Vagina (tissue), 2 donors: ENCODE measurements at regions not wholly inside any gene's neighbourhood (a gene's known extent, or its start where the extent isn't known, plus 50 kb on each side); places are given as distances from the start of the nearest gene placed in this dataset.

Source experiments
- DNase-seq, 2 donors: peaks; one replicate each; pipeline ENCODE4 v3.0.0-alpha.2; 2017; ENCODE audit errors: extremely low spot score in 2 of 2
- H3K27ac ChIP-seq: fragments of 200-600 bp; sonication (generic); one replicate; pipeline ENCODE4 v1.5.1; 2019
- H3K27me3 ChIP-seq: fragments of 200-600 bp; sonication (generic); one replicate; pipeline ENCODE4 v1.5.1; 2019
- H3K36me3 ChIP-seq, 2 donors: fragments of 200-600 bp; sonication (generic); one replicate each; pipeline ENCODE4 v1.5.1; 2017 to 2019
- H3K4me1 ChIP-seq: fragments of 200-600 bp; sonication (generic); one replicate; pipeline ENCODE4 v1.5.1; 2019
- H3K4me3 ChIP-seq, 2 donors: fragments of 200-600 bp; sonication (generic); 1 replicate in 1 of 2; 2 replicates in 1 of 2; pipeline ENCODE4 v1.5.1; 2016 to 2019
- H3K9me3 ChIP-seq: fragments of 200-600 bp; sonication (generic); one replicate; pipeline ENCODE4 v1.5.1; 2019
- POLR2A ChIP-seq, 2 donors: fragments of 450-650 bp; IDR thresholded peaks; one replicate each; pipeline ENCODE4 v1.6.1; 2017; ENCODE audit warnings: antibody characterized with exemption in 2 of 2, mild to moderate bottlenecking in 2 of 2, moderate library complexity in 2 of 2
- POLR2AphosphoS5 ChIP-seq, 2 donors: sonication (generic); formaldehyde crosslinking; IDR thresholded peaks; one replicate each; pipeline ENCODE4 v1.9.0; 2017; ENCODE audit warnings: antibody characterized with exemption in 2 of 2, mild to moderate bottlenecking in 2 of 2, low read depth in 1 of 2; ENCODE audit not compliant: insufficient read depth in 1 of 2
- intact Hi-C: fragments of 100-400 bp; cut with DNase I; formaldehyde crosslinking; loops from one replicate; pipeline ENCODE4 v1.15.1; 2023
- TF ChIP-seq, protein P1 (sequence below), 3 experiments: fragments of 450-650 bp in 2 of 3; fragments of 200-600 bp in 1 of 3; sonication (generic) in 1 of 3; IDR thresholded peaks; one replicate each; pipeline ENCODE4 v1.5.1; 2017 to 2019; ENCODE audit warnings: antibody characterized with exemption in 3 of 3, mild to moderate bottlenecking in 2 of 3, moderate library complexity in 2 of 3

DNA sequence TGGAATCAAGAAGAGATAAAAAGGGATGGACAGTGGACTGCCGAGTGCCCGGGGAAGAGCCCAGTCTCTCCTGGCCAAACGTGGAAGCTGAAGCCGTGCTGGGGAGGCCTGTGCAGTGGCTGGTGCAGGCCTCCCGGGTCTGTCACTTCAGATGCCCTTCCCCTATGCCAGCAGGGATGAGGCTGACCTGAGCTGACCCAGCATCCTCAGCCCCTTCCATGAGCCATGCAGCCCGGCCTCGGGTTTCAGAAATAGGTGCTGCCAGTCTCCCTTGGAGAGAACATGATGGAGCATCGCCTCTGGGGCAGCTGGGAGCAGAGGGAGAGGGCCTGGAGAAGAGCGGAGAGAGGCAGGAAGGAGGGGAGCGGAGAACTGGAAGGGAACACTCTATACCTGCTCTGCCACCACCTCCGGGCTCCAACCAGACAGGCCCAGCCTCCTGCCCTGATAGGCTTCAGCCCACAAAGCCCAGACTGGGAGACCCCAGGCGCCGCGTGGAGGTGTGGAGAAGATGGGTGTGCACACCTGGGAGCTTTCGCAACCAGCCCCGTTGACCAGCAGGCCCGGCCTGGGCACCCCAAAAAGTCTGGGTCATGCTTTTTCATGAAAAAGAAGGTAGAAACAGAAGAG is 68.6 kb upstream of the PPP2R2D start:
- Histone ChIP-seq H3K4me3 (no peak overlapping the region), H3K36me3 (no peaks in the 10 kb centered on the region), H3K4me1 (no peaks in the 10 kb centered on the region), H3K27me3 (no peaks in the 10 kb centered on the region), H3K27ac (no peak overlapping the region), H3K9me3 (no peaks in the 10 kb centered on the region)
- TF ChIP-seq POLR2A (IDR thresholded peaks at IDR 0.05) (no peak), POLR2AphosphoS5 (IDR thresholded peaks at IDR 0.05; ENCODE audit: insufficient read depth in 1 of 2, low read depth in 1 of 2) (no peak)
- TF ChIP-seq, protein P1, sequence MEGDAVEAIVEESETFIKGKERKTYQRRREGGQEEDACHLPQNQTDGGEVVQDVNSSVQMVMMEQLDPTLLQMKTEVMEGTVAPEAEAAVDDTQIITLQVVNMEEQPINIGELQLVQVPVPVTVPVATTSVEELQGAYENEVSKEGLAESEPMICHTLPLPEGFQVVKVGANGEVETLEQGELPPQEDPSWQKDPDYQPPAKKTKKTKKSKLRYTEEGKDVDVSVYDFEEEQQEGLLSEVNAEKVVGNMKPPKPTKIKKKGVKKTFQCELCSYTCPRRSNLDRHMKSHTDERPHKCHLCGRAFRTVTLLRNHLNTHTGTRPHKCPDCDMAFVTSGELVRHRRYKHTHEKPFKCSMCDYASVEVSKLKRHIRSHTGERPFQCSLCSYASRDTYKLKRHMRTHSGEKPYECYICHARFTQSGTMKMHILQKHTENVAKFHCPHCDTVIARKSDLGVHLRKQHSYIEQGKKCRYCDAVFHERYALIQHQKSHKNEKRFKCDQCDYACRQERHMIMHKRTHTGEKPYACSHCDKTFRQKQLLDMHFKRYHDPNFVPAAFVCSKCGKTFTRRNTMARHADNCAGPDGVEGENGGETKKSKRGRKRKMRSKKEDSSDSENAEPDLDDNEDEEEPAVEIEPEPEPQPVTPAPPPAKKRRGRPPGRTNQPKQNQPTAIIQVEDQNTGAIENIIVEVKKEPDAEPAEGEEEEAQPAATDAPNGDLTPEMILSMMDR (IDR thresholded peaks at IDR 0.05): no peak
- intact Hi-C loops: no loop called here
- no peak for DNase-seq

DNA sequence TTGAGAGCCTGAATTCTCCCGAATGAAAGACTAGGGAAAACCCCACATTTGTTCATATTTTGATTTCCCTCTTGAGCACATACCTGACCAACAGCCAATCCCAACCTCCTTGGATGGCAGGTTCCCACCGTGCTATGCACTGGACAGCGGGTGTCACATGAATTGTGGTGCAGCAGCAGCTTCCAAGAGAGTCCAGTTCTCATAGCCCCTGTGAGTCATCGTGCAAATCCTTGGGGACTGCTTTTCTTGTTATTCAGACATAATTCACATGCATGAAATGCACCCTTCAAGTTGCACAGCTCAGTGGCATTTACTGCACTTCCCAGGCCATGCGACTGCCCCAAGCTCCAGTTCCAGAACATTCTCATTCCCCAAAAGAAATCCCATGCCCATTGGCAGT is 67.8 kb upstream of the PPP2R2D start:
- no peaks in the 10 kb centered on the region for H3K9me3 ChIP-seq
- H3K27me3 ChIP-seq: no peaks in the 10 kb centered on the region
- H3K4me1 ChIP-seq: no peaks in the 10 kb centered on the region
- no peak overlapping the region for H3K27ac ChIP-seq
- TF ChIP-seq POLR2AphosphoS5 (IDR thresholded peaks at IDR 0.05; ENCODE audit: insufficient read depth in 1 of 2, low read depth in 1 of 2) (no peak), POLR2A (IDR thresholded peaks at IDR 0.05) (no peak)
- TF ChIP-seq, protein P1 (IDR thresholded peaks at IDR 0.05): no peak
- intact Hi-C loops: no loop called here
- no peaks in the 10 kb centered on the region for H3K36me3 ChIP-seq
- no peak overlapping the region for H3K4me3 ChIP-seq
- no peak for DNase-seq

DNA sequence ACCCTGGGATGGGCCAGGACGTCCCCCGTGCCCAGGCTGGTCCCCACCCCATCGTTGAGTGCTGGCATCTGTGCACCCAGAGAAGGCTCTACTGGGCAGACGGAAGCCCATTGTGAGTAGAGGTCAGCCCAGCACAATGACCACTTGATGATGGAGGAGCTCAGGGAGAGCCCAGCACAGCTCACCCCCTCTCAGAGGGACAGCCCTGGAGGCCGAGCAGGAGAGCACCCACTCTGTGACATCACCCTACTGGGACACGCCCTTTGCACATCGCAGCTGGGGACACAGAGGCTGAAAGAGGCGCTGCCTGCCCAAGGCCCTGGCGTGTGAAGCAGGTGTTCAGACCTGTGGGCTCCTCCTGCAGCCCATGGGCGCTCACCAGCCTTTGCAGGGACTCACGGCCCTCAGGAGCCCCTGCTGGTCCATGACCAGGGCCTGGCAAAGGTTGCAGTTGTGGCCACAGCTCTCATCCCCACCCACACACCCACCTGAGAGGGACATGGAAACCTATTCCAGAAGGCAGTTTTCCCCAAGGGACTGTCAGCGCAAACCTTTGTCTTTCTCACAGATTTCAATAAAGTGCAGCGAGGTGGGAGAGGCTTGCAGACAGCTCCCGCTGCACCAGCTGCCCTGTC is 67.2 kb upstream of the PPP2R2D start:
- no peak for DNase-seq
- intact Hi-C loops: no loop called here
- H3K27me3 ChIP-seq: no peaks in the 10 kb centered on the region

DNA sequence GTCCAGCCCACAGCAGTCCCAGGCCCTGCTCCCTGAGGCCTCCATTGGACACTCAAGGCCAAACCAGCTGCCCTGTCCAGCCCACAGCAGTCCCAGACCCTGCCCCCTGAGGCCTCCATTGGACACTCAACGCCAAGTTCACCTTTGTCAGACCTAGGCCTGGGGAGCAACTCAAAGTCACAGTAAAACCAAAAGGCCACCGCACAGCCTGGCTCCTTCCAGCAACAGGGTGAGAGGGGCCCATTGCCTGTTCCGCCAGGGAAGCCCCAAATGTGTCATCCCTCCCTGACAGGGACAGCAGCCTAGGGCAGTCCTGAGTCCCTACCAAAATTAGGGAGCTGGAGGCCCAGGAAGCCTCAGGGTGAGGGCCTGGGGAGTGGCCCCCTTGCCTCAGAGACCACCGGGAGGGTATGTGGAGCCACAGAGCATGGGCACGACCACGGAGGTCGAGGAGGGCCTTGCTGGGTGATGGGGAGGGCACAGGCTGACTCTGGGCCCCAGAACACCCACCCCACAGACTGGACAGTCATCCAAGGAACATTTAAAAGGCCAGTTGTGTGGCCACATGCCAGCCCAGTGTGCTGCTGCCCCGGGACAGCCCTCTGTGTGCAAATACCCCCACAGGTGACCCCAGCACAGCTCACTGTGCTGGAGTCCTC is 66.5 kb upstream of the PPP2R2D start:
- TF ChIP-seq POLR2AphosphoS5 (IDR thresholded peaks at IDR 0.05; ENCODE audit: insufficient read depth in 1 of 2, low read depth in 1 of 2) (no peak), POLR2A (IDR thresholded peaks at IDR 0.05) (no peak)
- TF ChIP-seq, protein P1 (IDR thresholded peaks at IDR 0.05): no peak
- Histone ChIP-seq H3K4me1 (no peaks in the 10 kb centered on the region), H3K27ac (no peak overlapping the region), H3K36me3 (no peaks in the 10 kb centered on the region), H3K27me3 (no peaks in the 10 kb centered on the region), H3K4me3 (no peak overlapping the region), H3K9me3 (no peaks in the 10 kb centered on the region)
- intact Hi-C loops: no loop called here
- DNase-seq: no peak

More for the DNA sequence above, 67.2 kb upstream of the PPP2R2D start:
- H3K9me3 ChIP-seq: no peaks in the 10 kb centered on the region
- H3K36me3 ChIP-seq: no peaks in the 10 kb centered on the region
- no peaks in the 10 kb centered on the region for H3K4me1 ChIP-seq
- no peak overlapping the region for H3K27ac ChIP-seq
- TF ChIP-seq POLR2AphosphoS5 (IDR thresholded peaks at IDR 0.05; ENCODE audit: insufficient read depth in 1 of 2, low read depth in 1 of 2) (no peak), POLR2A (IDR thresholded peaks at IDR 0.05) (no peak)
- TF ChIP-seq, protein P1 (IDR thresholded peaks at IDR 0.05): no peak
- no peak overlapping the region for H3K4me3 ChIP-seq
